ENCODE measurements at regions not wholly inside any gene's neighbourhood (a gene's known extent, or its start where the extent isn't known, plus 50 kb on each side); places are given as distances from the start of the nearest gene placed in this dataset.

GRCh38 chr3:24963762-24964625, 464.1 kb upstream of the RARB start:
- Histone ChIP-seq H3K4me2 (ENCODE audit: insufficient read depth, low read length) (no peak overlapping the region), H2AFZ (ENCODE audit: low read depth, low read length) (no peak overlapping the region), H3K79me2 (ENCODE audit: control insufficient read depth, insufficient read depth, low read length) (no peaks in the 10 kb centered on the region), H3K4me1 (ENCODE audit: control insufficient read depth, extremely low read depth, insufficient read depth, low read length) (no peaks in the 10 kb centered on the region), H3K9me1 (replicated peaks; ENCODE audit: control insufficient read depth, extremely low read depth, insufficient read depth, low read length) (no peaks in the 10 kb centered on the region), H3K27ac (ENCODE audit: insufficient read depth, low read depth, low read length) (no peak overlapping the region), H3K27me3 (ENCODE audit: control insufficient read depth in 2 of 2, insufficient read depth in 2 of 2, low read length in 2 of 2) (no peaks in the 10 kb centered on the region), H3K36me3 (ENCODE audit: control insufficient read depth in 2 of 2, extremely low read depth in 1 of 2, insufficient read depth in 2 of 2, low read length in 2 of 2) (no peaks in the 10 kb centered on the region), H4K20me1 (replicated peaks; ENCODE audit: control insufficient read depth, extremely low read depth, insufficient read depth, low read length) (no peaks in the 10 kb centered on the region), H3K4me3 (replicated peaks in 1 of 3; ENCODE audit: insufficient read depth in 1 of 3, low read depth in 1 of 3, low read length in 3 of 3) (no peak overlapping the region), H3K9ac (replicated peaks; ENCODE audit: extremely low read depth, insufficient read depth, low read length) (no peak overlapping the region), H3K9me3 (replicated peaks; ENCODE audit: control insufficient read depth, insufficient read depth, low read length) (no peaks in the 10 kb centered on the region)
- BruUV-seq (replicated peaks), result no TSS peak
- ChIA-PET CTCF (interaction anchor here (1.0 to 1.8 kb wide), 4 partner anchors 11 to 630 kb away, joined by 3 to 31 read pairs (median 7); partner anchors contain the start of gene RARB), POLR2A (no interaction called here)
- peak; percentile 19 to 38 for TF ChIP-seq CTCF (IDR thresholded peaks at IDR 0.05; ENCODE audit: extremely low read depth in 1 of 2, insufficient read depth in 1 of 2, low read depth in 1 of 2, low read length in 2 of 2)
- no peak for TF ChIP-seq MAX (IDR thresholded peaks at IDR 0.05; ENCODE audit: insufficient read depth, insufficient read length)
- DNase-seq (ENCODE audit: low read depth, low spot score), result peak; percentile 40
- dilution Hi-C loops (cut with MboI; ENCODE audit: extremely low pct_ligation_motif_present, low sequenced_read_pairs), result no loop called here
- no peak for FAIRE-seq
- intact Hi-C loops (cut with micrococcal nuclease), result loop anchor here (1.0 to 2.0 kb wide), 3 partner anchors 189 to 630 kb away; partner anchors contain the start of gene RARB

- Histone ChIP-seq H3K4me1 (ENCODE audit: control insufficient read depth, extremely low read depth, insufficient read depth, low read length) (no peaks in the 10 kb centered on the region), H4K20me1 (replicated peaks; ENCODE audit: control insufficient read depth, extremely low read depth, insufficient read depth, low read length) (no peaks in the 10 kb centered on the region), H3K79me2 (ENCODE audit: control insufficient read depth, insufficient read depth, low read length) (no peaks in the 10 kb centered on the region), H3K4me3 (replicated peaks in 1 of 3; ENCODE audit: insufficient read depth in 1 of 3, low read depth in 1 of 3, low read length in 3 of 3) (no peak overlapping the region), H3K4me2 (ENCODE audit: insufficient read depth, low read length) (no peak overlapping the region), H3K27ac (ENCODE audit: insufficient read depth, low read depth, low read length) (no peak overlapping the region), H3K9ac (replicated peaks; ENCODE audit: extremely low read depth, insufficient read depth, low read length) (no peak overlapping the region), H3K27me3 (ENCODE audit: control insufficient read depth in 2 of 2, insufficient read depth in 2 of 2, low read length in 2 of 2) (no peaks in the 10 kb centered on the region), H2AFZ (ENCODE audit: low read depth, low read length) (no peak overlapping the region), H3K9me1 (replicated peaks; ENCODE audit: control insufficient read depth, extremely low read depth, insufficient read depth, low read length) (no peaks in the 10 kb centered on the region), H3K9me3 (replicated peaks; ENCODE audit: control insufficient read depth, insufficient read depth, low read length) (no peaks in the 10 kb centered on the region), H3K36me3 (ENCODE audit: control insufficient read depth in 2 of 2, extremely low read depth in 1 of 2, insufficient read depth in 2 of 2, low read length in 2 of 2) (no peaks in the 10 kb centered on the region)
- no TSS peak for BruUV-seq (replicated peaks)
- intact Hi-C loops (cut with micrococcal nuclease), result loop anchor here (2.0 kb wide), 1 partner anchor 191 kb away; no protein-coding TSS in a partner anchor
- DNase-seq (ENCODE audit: low read depth, low spot score) (no peak), FAIRE-seq (no peak)
- dilution Hi-C loops (cut with MboI; ENCODE audit: extremely low pct_ligation_motif_present, low sequenced_read_pairs), result no loop called here
- no peak for TF ChIP-seq EZH2 (IDR thresholded peaks at IDR 0.05; ENCODE audit: borderline replicate concordance, low read depth, low read length, severe bottlenecking)
- TF ChIP-seq MYC (IDR thresholded peaks at IDR 0.05; ENCODE audit: low read depth, low read length), result no peak
- no peak for TF ChIP-seq JUN (IDR thresholded peaks at IDR 0.05; ENCODE audit: borderline replicate concordance, insufficient read depth, insufficient read length, low read depth)
- TF ChIP-seq CTCF (IDR thresholded peaks at IDR 0.05; ENCODE audit: extremely low read depth in 1 of 2, insufficient read depth in 1 of 2, low read depth in 1 of 2, low read length in 2 of 2), result no peak
- TF ChIP-seq MAX (IDR thresholded peaks at IDR 0.05; ENCODE audit: insufficient read depth, insufficient read length), result no peak
- TF ChIP-seq POLR2AphosphoS5 (IDR thresholded peaks at IDR 0.05; ENCODE audit: insufficient read depth, low read depth, low read length), result no peak
- TF ChIP-seq FOS (IDR thresholded peaks at IDR 0.05; ENCODE audit: borderline replicate concordance, insufficient read depth, low read length), result no peak
- no peak for TF ChIP-seq POLR2A (IDR thresholded peaks at IDR 0.05; ENCODE audit: low read depth, low read length)
- TF ChIP-seq GATA2 (IDR thresholded peaks at IDR 0.05; ENCODE audit: insufficient read depth, insufficient read length, low read depth, low read length), result no peak
- ChIA-PET CTCF (no interaction called here), POLR2A (no interaction called here)
Observed at GRCh38 chr3:24965706-24966385, 462.2 kb upstream of the RARB start.

Data from endothelial cell of umbilical vein (primary cell).